Anterior cingulate cortex (tissue), 58 donors: ENCODE measurements at regions not wholly inside any gene's neighbourhood (a gene's known extent, or its start where the extent isn't known, plus 50 kb on each side); places are given as distances from the start of the nearest gene placed in this dataset.

ENCODE experiments used
- DNase-seq, 58 donors: peaks; one replicate each; lab custom pipeline; 2025; lab: John Stamatoyannopoulos, UW

- no peak for DNase-seq
Measured at GRCh38 chr22:44391481-44392445, 79.0 kb upstream of the SHISAL1 start.

GRCh38 chr22:44391015-44391414 lies 78.3 kb upstream of the SHISAL1 start:
- no peak for DNase-seq

GRCh38 chr22:44390613-44390970 lies 77.8 kb upstream of the SHISAL1 start:
- no peak for DNase-seq

GRCh38 chr22:44389926-44390612 lies 77.3 kb upstream of the SHISAL1 start:
- DNase-seq = no peak

GRCh38 chr22:44389181-44389580 lies 76.4 kb upstream of the SHISAL1 start:
- DNase-seq = no peak

DNA sequence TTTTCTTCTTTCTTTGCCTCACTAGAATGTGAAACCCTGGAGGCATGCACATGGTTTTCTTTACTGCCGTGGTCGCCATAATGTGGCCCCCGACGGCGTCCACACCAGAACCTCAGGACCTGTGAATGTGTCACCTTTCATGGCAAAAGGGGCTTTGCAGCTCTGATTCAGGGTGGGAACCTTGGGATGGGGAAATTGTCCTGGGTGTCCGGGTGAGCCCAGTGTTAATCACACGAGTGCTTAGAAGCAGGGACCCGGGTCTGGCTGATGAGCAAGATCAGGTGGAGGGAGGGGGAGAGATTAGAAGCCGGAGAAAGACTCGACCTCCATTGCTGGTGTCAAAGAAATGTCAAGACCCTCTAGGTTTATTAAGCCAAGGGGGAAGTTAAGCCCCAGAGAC lies 74.7 kb upstream of the SHISAL1 start:
- no peak for DNase-seq

GRCh38 chr22:44386386-44387035 lies 73.8 kb upstream of the SHISAL1 start:
- DNase-seq = no peak

DNA sequence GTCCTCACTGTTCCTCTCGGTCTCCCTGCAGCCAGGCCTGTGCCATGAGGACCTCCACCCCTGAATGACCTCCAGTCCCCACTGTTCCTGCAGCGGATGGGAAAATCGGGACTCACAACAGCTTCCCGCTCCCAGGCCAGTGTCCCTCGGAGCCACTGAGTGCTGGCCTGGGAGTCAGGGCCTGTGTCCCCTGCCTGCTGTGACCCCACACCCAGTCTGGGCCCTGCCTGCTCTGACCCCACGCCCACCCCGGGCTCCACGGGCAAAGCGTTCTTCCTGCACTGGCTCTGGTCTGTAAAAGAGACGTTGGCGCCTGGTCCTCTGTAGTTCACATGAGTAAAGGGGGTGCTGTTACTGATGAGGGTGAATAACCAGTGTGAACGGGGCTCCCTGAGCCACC lies 73.0 kb upstream of the SHISAL1 start:
- DNase-seq = no peak

DNA sequence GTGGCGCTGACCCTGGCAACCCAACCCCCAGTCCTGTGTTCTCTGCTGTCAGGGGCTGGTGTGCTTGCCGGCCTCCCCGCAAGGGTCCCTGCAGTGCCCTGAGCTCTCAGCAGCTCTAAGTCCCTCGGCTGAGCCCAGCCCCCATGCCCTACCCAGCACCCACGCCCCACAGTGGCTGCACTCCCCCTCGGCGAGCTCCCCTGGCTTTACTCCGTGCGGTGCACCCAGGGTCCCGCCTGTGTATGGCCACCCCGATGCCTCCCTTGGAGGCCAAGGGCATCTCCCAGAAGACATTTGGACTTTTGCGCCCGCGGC lies 72.5 kb upstream of the SHISAL1 start:
- DNase-seq = no peak

DNA sequence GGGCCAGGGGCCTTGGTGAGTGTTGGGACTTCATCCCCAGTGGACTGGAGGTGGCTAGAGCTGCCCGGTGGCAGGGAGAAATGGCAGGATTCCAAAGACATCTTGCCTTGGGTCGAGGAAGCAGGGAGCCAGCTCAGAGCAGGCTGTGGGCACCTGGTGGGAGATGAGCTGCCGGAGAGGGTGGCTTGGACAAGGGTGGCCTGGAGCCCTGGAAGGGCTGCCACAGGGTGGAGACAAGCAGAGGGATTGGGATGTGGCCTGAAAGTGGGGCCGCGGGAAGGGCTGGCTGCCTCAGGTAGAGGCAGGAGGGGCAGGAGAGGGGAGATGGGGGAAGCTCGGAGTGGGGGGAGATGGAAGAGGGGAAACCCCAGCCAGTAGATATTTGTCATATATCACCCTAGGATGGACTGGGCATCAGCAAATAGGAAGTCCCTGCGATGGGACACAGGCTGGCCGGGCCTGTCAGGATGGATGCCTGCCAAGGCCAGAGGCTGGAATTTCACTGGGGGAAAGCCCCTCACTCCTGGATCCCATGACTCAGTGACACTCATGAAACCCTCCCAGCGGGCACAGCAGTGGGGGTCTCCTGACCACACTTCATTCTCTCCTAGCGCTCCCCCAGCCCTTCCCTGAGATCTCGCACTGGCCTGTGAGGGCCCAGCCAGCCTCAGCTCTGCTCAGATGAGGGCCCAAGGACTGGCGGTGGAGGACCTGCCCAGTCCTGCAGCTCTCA lies 72.0 kb upstream of the SHISAL1 start:
- no peak for DNase-seq

- DNase-seq = no peak
Measured at GRCh38 chr22:44383652-44384562, 71.2 kb upstream of the SHISAL1 start.

- no peak for DNase-seq
Measured at GRCh38 chr22:44383064-44383575, 70.4 kb upstream of the SHISAL1 start.

DNA sequence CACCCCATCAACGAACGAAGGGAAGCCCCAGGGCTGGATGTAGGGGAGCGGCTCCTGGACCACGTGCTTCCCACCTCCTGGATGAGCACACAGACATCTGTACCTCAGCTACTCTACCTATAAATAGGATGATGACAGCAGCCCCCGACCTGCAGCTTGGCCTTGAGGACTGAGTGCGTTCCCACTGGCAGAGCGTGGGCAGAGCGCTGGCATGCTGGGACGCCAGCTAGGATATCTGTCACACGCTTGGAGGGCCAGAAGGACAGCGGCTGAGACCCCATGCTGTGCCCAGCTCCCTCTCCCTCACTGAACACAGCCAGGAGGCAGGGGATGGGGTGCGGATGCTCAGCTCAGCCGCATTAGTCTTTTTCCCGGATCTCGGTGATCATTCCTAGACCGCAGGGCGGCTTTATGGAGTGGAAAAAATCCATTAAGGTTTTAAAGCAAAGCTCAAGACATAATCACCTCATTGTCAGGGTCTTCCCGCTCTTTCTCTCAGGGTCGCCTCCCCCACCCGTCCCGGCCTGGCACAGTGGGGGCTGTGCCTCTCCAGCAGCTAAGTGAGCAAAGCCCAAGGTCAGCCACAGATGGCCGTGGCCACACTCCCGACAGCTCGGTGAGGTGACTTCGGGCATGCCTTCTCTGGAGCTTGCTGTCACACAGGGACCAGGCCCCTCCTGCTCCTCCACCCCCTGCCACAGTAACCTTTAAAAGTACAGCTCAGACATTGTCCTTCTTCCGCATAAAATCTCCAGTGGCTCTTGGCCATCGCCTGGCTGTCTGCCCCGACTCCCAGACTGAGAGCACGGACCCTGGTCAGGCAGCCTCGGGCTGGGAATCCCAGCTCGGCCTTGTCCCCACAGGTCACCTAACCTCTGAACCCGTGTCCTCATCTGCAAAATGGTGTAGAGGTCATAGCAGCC lies 69.6 kb upstream of the SHISAL1 start:
- DNase-seq = no peak

DNA sequence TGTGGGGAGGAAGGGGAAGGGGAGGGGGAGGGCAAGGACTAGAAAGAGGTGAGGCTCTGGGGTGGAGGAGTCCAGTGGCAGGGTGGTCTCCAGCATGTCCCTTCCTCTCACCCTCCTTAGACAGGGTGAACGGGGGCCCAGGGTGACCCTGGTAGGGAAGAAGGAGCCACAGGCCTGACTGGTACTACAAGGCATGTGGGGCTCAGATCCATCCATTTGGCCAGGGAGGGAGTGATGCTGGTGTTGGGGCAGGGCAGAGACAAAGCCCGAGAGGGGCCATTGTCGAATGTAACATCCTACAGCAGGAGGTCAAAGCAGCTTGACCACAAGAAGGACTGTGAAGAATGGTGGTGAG lies 69.0 kb upstream of the SHISAL1 start:
- no peak for DNase-seq

DNA sequence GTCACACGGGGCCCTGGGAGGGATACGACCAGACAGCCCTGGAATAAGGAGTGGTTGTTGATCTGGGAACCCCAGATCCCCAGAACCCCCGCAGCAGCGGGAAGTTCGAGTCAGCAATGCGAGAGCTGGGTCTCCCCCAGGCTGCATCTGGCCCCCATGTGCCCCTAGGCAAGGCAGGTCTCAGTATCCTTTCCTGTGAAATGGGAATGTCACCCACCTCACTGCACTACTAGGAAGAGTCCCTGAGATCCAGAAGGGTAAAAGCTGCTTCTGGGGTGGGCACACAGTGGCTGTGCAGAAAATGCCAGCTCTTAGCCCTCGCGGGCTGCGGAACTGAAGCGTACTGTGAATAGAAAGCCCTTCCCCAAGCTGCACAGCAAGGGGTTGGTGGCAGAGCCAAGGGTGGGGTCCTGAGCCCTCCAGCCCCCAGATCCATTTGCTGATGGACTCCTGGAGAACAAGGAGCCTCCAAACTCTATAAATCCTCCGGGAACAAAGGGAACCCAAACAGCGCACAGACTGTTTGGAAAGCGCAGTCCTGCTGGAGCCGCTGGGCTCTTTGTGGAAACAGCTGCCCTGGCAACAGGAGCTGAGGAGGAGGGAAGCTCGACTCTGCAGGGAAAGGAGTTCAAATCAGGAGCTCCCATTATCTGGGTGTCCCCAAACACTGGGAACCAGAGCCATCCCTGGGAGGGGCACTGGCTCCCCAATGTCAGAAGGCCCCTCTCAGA lies 68.2 kb upstream of the SHISAL1 start:
- DNase-seq = peak in 9 of 58 donors; percentile 2 to 38 (median 13)

GRCh38 chr22:44379817-44380755 lies 67.3 kb upstream of the SHISAL1 start:
- DNase-seq = peak in 2 of 58 donors; percentile 2 to 7

DNA sequence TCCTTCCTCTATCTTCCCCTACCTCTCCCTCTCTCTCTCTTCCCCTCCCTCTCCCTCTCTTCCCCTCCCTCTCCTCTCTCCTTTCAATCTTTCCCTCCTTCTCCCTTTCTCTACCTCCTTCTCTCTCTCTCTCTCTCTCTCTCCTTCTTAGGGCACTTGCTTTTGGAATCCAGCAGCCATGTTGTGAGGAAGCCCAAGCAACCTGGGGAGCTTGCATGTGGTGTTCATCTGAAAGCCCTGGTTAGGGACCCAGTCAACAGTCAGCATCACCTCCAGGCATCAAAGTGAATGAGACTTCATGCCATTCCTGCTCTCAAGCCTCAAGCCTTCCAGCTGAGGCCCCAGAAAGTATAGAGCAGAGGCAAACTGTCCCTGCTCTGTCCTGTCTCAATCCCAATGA lies 65.6 kb upstream of the SHISAL1 start:
- no peak for DNase-seq
